ENCODE measurements at regions not wholly inside any gene's neighbourhood (a gene's known extent, or its start where the extent isn't known, plus 50 kb on each side); places are given as distances from the start of the nearest gene placed in this dataset.

DNA sequence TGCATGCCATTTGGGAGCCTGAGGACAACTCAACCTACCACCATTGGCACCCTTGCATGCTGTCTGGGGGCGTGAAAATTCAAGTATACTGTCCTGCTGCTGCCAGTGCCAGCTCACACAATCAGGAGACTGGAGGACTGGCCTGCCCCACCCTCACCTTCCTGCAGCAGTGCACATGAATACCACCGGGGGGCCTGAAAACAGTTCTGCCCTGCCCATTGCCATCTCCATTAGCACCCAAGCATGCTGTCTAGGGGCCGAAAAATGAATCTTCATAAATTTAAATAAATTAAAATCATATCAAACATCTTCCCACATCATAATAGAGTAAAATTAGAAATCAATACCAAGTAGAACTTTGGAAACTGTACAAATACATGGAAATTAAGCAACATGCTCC lies 322.1 kb upstream of the TMPRSS15 start:
- TF ChIP-seq EZH2phosphoT487 (IDR thresholded peaks at IDR 0.05; ENCODE audit: insufficient read depth, low read depth) (no peak), EZH2 (IDR thresholded peaks at IDR 0.05; ENCODE audit: insufficient read depth, poor library complexity, severe bottlenecking) (no peak)
